ENCODE measurements at regions not wholly inside any gene's neighbourhood (a gene's known extent, or its start where the extent isn't known, plus 50 kb on each side); places are given as distances from the start of the nearest gene placed in this dataset.

GRCh38 chr16:85380905-85381737, 232.0 kb upstream of the GSE1 start:
- Mint-ChIP-seq H3K27me3 (peaks cover 15% of the 10 kb centered on the region), H3K27ac (no peak overlapping the region), H3K9me3 (no peaks in the 10 kb centered on the region), H3K36me3 (ENCODE audit: low read depth) (no peaks in the 10 kb centered on the region), H3K4me1 (no peaks in the 10 kb centered on the region), H3K4me3 (no peak overlapping the region)
- no peak for ATAC-seq (replicated peaks)

GRCh38 chr16:85381738-85382592, 231.2 kb upstream of the GSE1 start:
- H3K36me3 Mint-ChIP-seq (ENCODE audit: low read depth), result no peaks in the 10 kb centered on the region
- no peak overlapping the region for H3K4me3 Mint-ChIP-seq
- peaks cover 15% of the 10 kb centered on the region for H3K27me3 Mint-ChIP-seq
- no peaks in the 10 kb centered on the region for H3K9me3 Mint-ChIP-seq
- no peak overlapping the region for H3K27ac Mint-ChIP-seq
- no peak for ATAC-seq (replicated peaks)
- H3K4me1 Mint-ChIP-seq, result no peaks in the 10 kb centered on the region

- no peak overlapping the region for H3K4me3 Mint-ChIP-seq
- H3K27ac Mint-ChIP-seq, result no peak overlapping the region
- peaks cover 19% of the 10 kb centered on the region for H3K27me3 Mint-ChIP-seq
- no peaks in the 10 kb centered on the region for H3K9me3 Mint-ChIP-seq
- H3K36me3 Mint-ChIP-seq (ENCODE audit: low read depth), result no peaks in the 10 kb centered on the region
- H3K4me1 Mint-ChIP-seq, result no peaks in the 10 kb centered on the region
- no peak for ATAC-seq (replicated peaks)
Measured at GRCh38 chr16:85382717-85383118, 230.4 kb upstream of the GSE1 start.

GRCh38 chr16:85383836-85384832, 229.0 kb upstream of the GSE1 start:
- Mint-ChIP-seq H3K36me3 (ENCODE audit: low read depth) (no peaks in the 10 kb centered on the region), H3K9me3 (no peaks in the 10 kb centered on the region), H3K4me1 (no peaks in the 10 kb centered on the region), H3K27me3 (peaks cover 22% of the 10 kb centered on the region), H3K27ac (no peak overlapping the region), H3K4me3 (no peak overlapping the region)
- ATAC-seq (replicated peaks), result no peak

- H3K36me3 Mint-ChIP-seq (ENCODE audit: low read depth), result no peaks in the 10 kb centered on the region
- no peak overlapping the region for H3K27ac Mint-ChIP-seq
- H3K4me1 Mint-ChIP-seq, result no peaks in the 10 kb centered on the region
- H3K4me3 Mint-ChIP-seq, result no peak overlapping the region
- H3K27me3 Mint-ChIP-seq, result peaks cover 16% of the 10 kb centered on the region
- no peak for ATAC-seq (replicated peaks)
- no peaks in the 10 kb centered on the region for H3K9me3 Mint-ChIP-seq
Measured at GRCh38 chr16:85384833-85385462, 228.2 kb upstream of the GSE1 start.

- no peaks in the 10 kb centered on the region for H3K9me3 Mint-ChIP-seq
- H3K4me3 Mint-ChIP-seq, result no peak overlapping the region
- no peaks in the 10 kb centered on the region for H3K36me3 Mint-ChIP-seq (ENCODE audit: low read depth)
- H3K27me3 Mint-ChIP-seq, result peaks cover 16% of the 10 kb centered on the region
- ATAC-seq (replicated peaks), result no peak
- no peaks in the 10 kb centered on the region for H3K4me1 Mint-ChIP-seq
- no peak overlapping the region for H3K27ac Mint-ChIP-seq
Measured at GRCh38 chr16:85385463-85386331, 227.4 kb upstream of the GSE1 start.

GRCh38 chr16:85386467-85387170, 226.5 kb upstream of the GSE1 start:
- H3K36me3 Mint-ChIP-seq (ENCODE audit: low read depth), result no peaks in the 10 kb centered on the region
- no peak for ATAC-seq (replicated peaks)

GRCh38 chr16:85387171-85387507, 226.0 kb upstream of the GSE1 start:
- Mint-ChIP-seq H3K4me1 (no peaks in the 10 kb centered on the region), H3K27ac (no peak overlapping the region), H3K36me3 (ENCODE audit: low read depth) (no peaks in the 10 kb centered on the region), H3K27me3 (peaks cover 12% of the 10 kb centered on the region), H3K4me3 (no peak overlapping the region), H3K9me3 (no peaks in the 10 kb centered on the region)
- ATAC-seq (replicated peaks), result no peak

More at GRCh38 chr16:85386467-85387170, 226.5 kb upstream of the GSE1 start:
- Mint-ChIP-seq H3K9me3 (no peaks in the 10 kb centered on the region), H3K27me3 (peaks cover 12% of the 10 kb centered on the region), H3K27ac (no peak overlapping the region), H3K4me1 (no peaks in the 10 kb centered on the region), H3K4me3 (no peak overlapping the region)

GRCh38 chr16:85387731-85388295, 225.3 kb upstream of the GSE1 start:
- Mint-ChIP-seq H3K4me1 (no peaks in the 10 kb centered on the region), H3K27me3 (peaks cover 12% of the 10 kb centered on the region), H3K4me3 (no peak overlapping the region), H3K36me3 (ENCODE audit: low read depth) (no peaks in the 10 kb centered on the region), H3K9me3 (no peaks in the 10 kb centered on the region), H3K27ac (no peak overlapping the region)
- no peak for ATAC-seq (replicated peaks)

GRCh38 chr16:85389679-85390470, 223.2 kb upstream of the GSE1 start:
- Mint-ChIP-seq H3K27ac (no peak overlapping the region), H3K4me3 (no peak overlapping the region), H3K36me3 (ENCODE audit: low read depth) (no peaks in the 10 kb centered on the region), H3K27me3 (peaks cover 12% of the 10 kb centered on the region), H3K4me1 (no peaks in the 10 kb centered on the region), H3K9me3 (no peaks in the 10 kb centered on the region)
- ATAC-seq (replicated peaks), result no peak

GRCh38 chr16:85390511-85391174, 222.5 kb upstream of the GSE1 start:
- Mint-ChIP-seq H3K4me3 (no peak overlapping the region), H3K27ac (no peak overlapping the region), H3K36me3 (ENCODE audit: low read depth) (no peaks in the 10 kb centered on the region), H3K9me3 (no peaks in the 10 kb centered on the region), H3K27me3 (peaks cover 12% of the 10 kb centered on the region), H3K4me1 (no peaks in the 10 kb centered on the region)
- no peak for ATAC-seq (replicated peaks)
